HEK293T (cell line): ENCODE measurements at regions not wholly inside any gene's neighbourhood (a gene's known extent, or its start where the extent isn't known, plus 50 kb on each side); places are given as distances from the start of the nearest gene placed in this dataset.

Experiments used
- ARNT ChIP-seq: fragments of 450-650 bp; IDR thresholded peaks from 2 replicates; pipeline ENCODE4 v1.6.1; 2017; ENCODE audit warnings: mild to moderate bottlenecking
- BHLHE40 ChIP-seq: fragments of 450-650 bp; IDR thresholded peaks from 2 replicates; pipeline ENCODE4 v1.6.1; 2016; ENCODE audit warnings: mild to moderate bottlenecking, moderate library complexity, borderline replicate concordance
- CTBP1 ChIP-seq: fragments of 450-650 bp; IDR thresholded peaks from 2 replicates; pipeline ENCODE4 v1.6.1; 2016; ENCODE audit warnings: borderline replicate concordance
- ELF4 ChIP-seq: fragments of 450-650 bp; IDR thresholded peaks from 2 replicates; pipeline ENCODE4 v1.6.1; 2017; ENCODE audit warnings: antibody characterized with exemption
- FOXA1 ChIP-seq: fragments of 450-650 bp; IDR thresholded peaks from 2 replicates; pipeline ENCODE4 v1.6.1; 2016; ENCODE audit warnings: mild to moderate bottlenecking
- FOXM1 ChIP-seq: fragments of 450-650 bp; IDR thresholded peaks from 2 replicates; pipeline ENCODE4 v1.6.1; 2017; ENCODE audit warnings: mild to moderate bottlenecking, borderline replicate concordance
- HDGF ChIP-seq: fragments of 450-650 bp; IDR thresholded peaks from 2 replicates; pipeline ENCODE4 v1.6.1; 2017; ENCODE audit warnings: antibody characterized with exemption, borderline replicate concordance
- L3MBTL2 ChIP-seq: fragments of 450-650 bp; conservative IDR thresholded peaks from 2 replicates; pipeline ENCODE4 v1.6.1; 2016; ENCODE audit warnings: mild to moderate bottlenecking
- NFRKB ChIP-seq: fragments of 450-650 bp; IDR thresholded peaks from 2 replicates; pipeline ENCODE4 v1.6.1; 2016; ENCODE audit warnings: mild to moderate bottlenecking, moderate library complexity
- PKNOX1 ChIP-seq: fragments of 450-650 bp; IDR thresholded peaks from 2 replicates; pipeline ENCODE4 v1.6.1; 2016
- SP1 ChIP-seq: fragments of 450-650 bp; IDR thresholded peaks from 2 replicates; pipeline ENCODE4 v1.6.1; 2017
- SUZ12 ChIP-seq: fragments of 450-650 bp; IDR thresholded peaks from 2 replicates; pipeline ENCODE4 v1.6.1; 2016; ENCODE audit warnings: mild to moderate bottlenecking

DNA sequence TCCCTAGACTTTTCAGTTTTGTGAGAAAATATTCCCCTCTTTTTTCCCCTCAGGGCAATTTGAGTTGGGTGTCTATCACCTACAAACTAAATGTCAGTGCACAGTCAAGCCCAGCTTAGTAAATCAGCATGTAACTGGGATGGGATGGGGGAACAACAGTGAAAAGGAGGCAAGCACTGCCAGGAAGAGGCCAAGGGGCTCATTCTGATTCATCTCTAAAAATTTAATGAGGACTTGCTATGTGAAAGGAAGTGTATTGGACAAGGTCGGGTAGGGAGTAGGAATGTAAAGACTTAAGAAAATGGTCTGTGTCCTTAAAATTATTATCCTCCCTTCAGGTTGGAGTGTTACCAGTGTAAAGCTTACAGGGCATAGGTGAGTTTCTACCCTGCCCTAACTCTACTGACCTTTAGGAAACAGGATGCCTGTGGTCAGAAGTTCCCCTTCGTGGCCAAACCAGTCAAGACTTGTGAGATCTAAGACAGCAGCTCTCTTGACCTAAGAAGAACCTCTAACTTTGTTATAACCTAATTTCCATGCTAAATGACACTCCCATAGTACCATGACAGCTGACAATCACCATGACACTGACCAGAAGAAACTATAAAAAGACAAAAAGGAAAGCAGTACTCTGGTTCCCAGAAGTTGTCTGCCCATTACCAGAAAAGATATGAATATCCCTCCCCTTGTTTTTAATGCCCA is 194.4 kb upstream of the LDB2 start:
- TF ChIP-seq FOXM1, result no peak
- TF ChIP-seq SP1, result no peak
- TF ChIP-seq PKNOX1, result no peak
- no peak for TF ChIP-seq CTBP1
- TF ChIP-seq FOXA1, result no peak
- TF ChIP-seq L3MBTL2, result no peak
- no peak for TF ChIP-seq ELF4
- TF ChIP-seq SUZ12, result no peak
- TF ChIP-seq ARNT, result no peak
- TF ChIP-seq NFRKB, result no peak
- TF ChIP-seq HDGF, result no peak
- no peak for TF ChIP-seq BHLHE40
